HEK293 (cell line): ENCODE measurements at regions not wholly inside any gene's neighbourhood (a gene's known extent, or its start where the extent isn't known, plus 50 kb on each side); places are given as distances from the start of the nearest gene placed in this dataset.

Experiments used
- CTCF ChIA-PET: fragments of 350-600 bp; formaldehyde crosslinking; extraction: SDS; loops from one replicate; lab custom pipeline; 2021; ENCODE audit warnings: antibody characterized with exemption; lab: Yijun Ruan, JAX
- POLR2A ChIA-PET: fragments of 300-600 bp; formaldehyde crosslinking; extraction: SDS; loops from one replicate; lab custom pipeline; 2020; ENCODE audit warnings: antibody characterized with exemption, inconsistent platforms; lab: Yijun Ruan, JAX
- H3K27ac ChIP-seq: fragments of 200-500 bp; sonication (Bioruptor generic); 2 replicates; pipeline ENCODE4 v1.5.1; 2014; ENCODE audit warnings: low read depth, low read length, control low read depth, inconsistent platforms; ENCODE audit errors: extremely low read depth
- H3K36me3 ChIP-seq, 2 experiments: fragments of 200-500 bp in 1 of 2; sonication (Bioruptor generic) in 1 of 2; 1 replicate in 1 of 2; 2 replicates in 1 of 2; pipeline ENCODE4 v1.5.1; 2014 to 2017; ENCODE audit warnings: inconsistent platforms in 2 of 2, low read length in 2 of 2; ENCODE audit not compliant: control insufficient read depth in 2 of 2, insufficient read depth in 1 of 2
- H3K4me1 ChIP-seq: fragments of 200-500 bp; sonication (Bioruptor generic); 2 replicates; pipeline ENCODE4 v1.5.1; 2014; ENCODE audit warnings: mild to moderate bottlenecking, low read length, inconsistent platforms; ENCODE audit not compliant: control insufficient read depth, insufficient read depth
- H3K4me3 ChIP-seq: 2 replicates; pipeline ENCODE4 v1.5.1; 2011; ENCODE audit warnings: low read depth, mild to moderate bottlenecking, control low read depth, low read length, moderate library complexity
- H3K9me3 ChIP-seq: fragments of 200-500 bp; sonication (Bioruptor generic); 2 replicates; pipeline ENCODE4 v1.5.1; 2014; ENCODE audit warnings: low read depth, low read length, inconsistent platforms; ENCODE audit not compliant: control insufficient read depth, insufficient read depth
- HOXA7 ChIP-seq: sonication (generic); formaldehyde crosslinking; IDR thresholded peaks from 2 replicates; pipeline ENCODE4 v1.8.1; 2022; ENCODE audit warnings: missing genetic modification reagents, borderline replicate concordance
- HOXC10 ChIP-seq: sonication (generic); formaldehyde crosslinking; IDR thresholded peaks from 2 replicates; pipeline ENCODE4 v1.8.1; 2023; ENCODE audit warnings: mild to moderate bottlenecking, missing genetic modification reagents
- KLF10 ChIP-seq: fragments of 450-650 bp; IDR thresholded peaks from 2 replicates; pipeline ENCODE4 v1.5.1; 2018; ENCODE audit warnings: missing biosample characterization, mild to moderate bottlenecking, missing genetic modification characterization
- KLF8 ChIP-seq: fragments of 450-650 bp; formaldehyde crosslinking; IDR thresholded peaks from 2 replicates; pipeline ENCODE4 v1.5.1; 2016; ENCODE audit warnings: missing biosample characterization, missing genetic modification characterization
- SP2 ChIP-seq: fragments of 450-650 bp; formaldehyde crosslinking; IDR thresholded peaks from 2 replicates; pipeline ENCODE4 v1.5.1; 2016; ENCODE audit warnings: missing biosample characterization, missing genetic modification characterization
- ZNF132 ChIP-seq: fragments of 450-650 bp; formaldehyde crosslinking; IDR thresholded peaks from 2 replicates; pipeline ENCODE4 v1.5.1; 2017; ENCODE audit warnings: missing biosample characterization, missing genetic modification characterization, borderline replicate concordance
- ZNF155 ChIP-seq: fragments of 450-650 bp; formaldehyde crosslinking; IDR thresholded peaks from 2 replicates; pipeline ENCODE4 v1.5.1; 2016; ENCODE audit warnings: missing biosample characterization, missing genetic modification characterization
- ZNF221 ChIP-seq: fragments of 450-650 bp; formaldehyde crosslinking; IDR thresholded peaks from 2 replicates; pipeline ENCODE4 v1.5.1; 2017; ENCODE audit warnings: missing biosample characterization, missing genetic modification characterization, borderline replicate concordance
- ZNF366 ChIP-seq: fragments of 450-650 bp; formaldehyde crosslinking; conservative IDR thresholded peaks from 2 replicates; pipeline ENCODE4 v1.5.1; 2016; ENCODE audit warnings: missing biosample characterization, missing genetic modification characterization
- ZNF394 ChIP-seq: fragments of 450-650 bp; formaldehyde crosslinking; IDR thresholded peaks from 2 replicates; pipeline ENCODE4 v1.5.1; 2016; ENCODE audit warnings: missing biosample characterization, missing genetic modification characterization, mild to moderate bottlenecking, moderate library complexity, borderline replicate concordance
- ZNF521 ChIP-seq: fragments of 450-650 bp; formaldehyde crosslinking; IDR thresholded peaks from 2 replicates; pipeline ENCODE4 v1.5.1; 2017; ENCODE audit warnings: missing biosample characterization, mild to moderate bottlenecking, missing genetic modification characterization
- ZNF530 ChIP-seq: fragments of 450-650 bp; formaldehyde crosslinking; IDR thresholded peaks from 2 replicates; pipeline ENCODE4 v1.5.1; 2016; ENCODE audit warnings: low read depth, missing biosample characterization, missing genetic modification characterization
- ZNF624 ChIP-seq: fragments of 450-650 bp; formaldehyde crosslinking; IDR thresholded peaks from 2 replicates; pipeline ENCODE4 v1.5.1; 2017; ENCODE audit warnings: missing biosample characterization, missing genetic modification characterization
- ZNF660 ChIP-seq: fragments of 450-650 bp; IDR thresholded peaks from 2 replicates; pipeline ENCODE4 v1.5.1; 2018; ENCODE audit warnings: missing biosample characterization, mild to moderate bottlenecking, missing genetic modification characterization
- ZNF792 ChIP-seq: fragments of 450-650 bp; formaldehyde crosslinking; IDR thresholded peaks from 2 replicates; pipeline ENCODE4 v1.5.1; 2016; ENCODE audit warnings: missing biosample characterization, missing genetic modification characterization
- ZSCAN30 ChIP-seq: fragments of 450-650 bp; IDR thresholded peaks from 2 replicates; pipeline ENCODE4 v1.5.1; 2018; ENCODE audit warnings: missing biosample characterization, mild to moderate bottlenecking, missing genetic modification characterization, moderate library complexity
- TF ChIP-seq, protein P1 (sequence below): fragments of 450-650 bp; formaldehyde crosslinking; IDR thresholded peaks from 2 replicates; pipeline ENCODE4 v1.5.0; 2017; ENCODE audit warnings: missing biosample characterization, missing genetic modification characterization, borderline replicate concordance
- TF ChIP-seq, protein P2 (sequence below): fragments of 450-650 bp; formaldehyde crosslinking; IDR thresholded peaks from 2 replicates; pipeline ENCODE4 v1.5.1; 2016; ENCODE audit warnings: missing biosample characterization, missing genetic modification characterization, borderline replicate concordance
- TF ChIP-seq, protein P3 (sequence below): fragments of 450-650 bp; formaldehyde crosslinking; IDR thresholded peaks from 2 replicates; pipeline ENCODE4 v1.5.1; 2016; ENCODE audit warnings: missing biosample characterization, missing genetic modification characterization
- TF ChIP-seq, protein P4 (sequence below): fragments of 450-650 bp; formaldehyde crosslinking; IDR thresholded peaks from 2 replicates; pipeline ENCODE4 v1.5.1; 2017; ENCODE audit warnings: missing biosample characterization, missing genetic modification characterization
- TF ChIP-seq, protein P5 (sequence below): fragments of 450-650 bp; formaldehyde crosslinking; IDR thresholded peaks from 2 replicates; pipeline ENCODE4 v1.5.1; 2016; ENCODE audit warnings: missing biosample characterization, missing genetic modification characterization

DNA sequence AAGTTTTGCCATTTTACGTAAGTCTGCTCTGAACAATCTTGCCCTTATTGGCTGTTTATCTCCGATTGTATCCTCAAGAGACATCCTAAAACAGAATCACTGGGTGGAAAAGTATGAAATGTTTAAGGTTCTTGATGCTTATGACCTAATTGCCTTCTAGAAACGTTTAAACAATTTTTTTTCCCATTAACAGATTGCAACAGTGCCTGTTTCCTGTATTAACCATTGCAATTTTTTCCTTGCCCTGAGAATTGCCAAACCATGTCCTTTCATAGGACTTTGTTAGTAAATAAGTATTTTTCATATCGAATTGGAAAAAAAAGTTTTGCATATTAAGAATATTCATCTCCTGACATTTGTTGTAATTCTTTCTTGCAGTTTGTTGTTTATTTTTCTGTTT lies 639.8 kb downstream of the INHBA start (continued):
- TF ChIP-seq, protein P1, sequence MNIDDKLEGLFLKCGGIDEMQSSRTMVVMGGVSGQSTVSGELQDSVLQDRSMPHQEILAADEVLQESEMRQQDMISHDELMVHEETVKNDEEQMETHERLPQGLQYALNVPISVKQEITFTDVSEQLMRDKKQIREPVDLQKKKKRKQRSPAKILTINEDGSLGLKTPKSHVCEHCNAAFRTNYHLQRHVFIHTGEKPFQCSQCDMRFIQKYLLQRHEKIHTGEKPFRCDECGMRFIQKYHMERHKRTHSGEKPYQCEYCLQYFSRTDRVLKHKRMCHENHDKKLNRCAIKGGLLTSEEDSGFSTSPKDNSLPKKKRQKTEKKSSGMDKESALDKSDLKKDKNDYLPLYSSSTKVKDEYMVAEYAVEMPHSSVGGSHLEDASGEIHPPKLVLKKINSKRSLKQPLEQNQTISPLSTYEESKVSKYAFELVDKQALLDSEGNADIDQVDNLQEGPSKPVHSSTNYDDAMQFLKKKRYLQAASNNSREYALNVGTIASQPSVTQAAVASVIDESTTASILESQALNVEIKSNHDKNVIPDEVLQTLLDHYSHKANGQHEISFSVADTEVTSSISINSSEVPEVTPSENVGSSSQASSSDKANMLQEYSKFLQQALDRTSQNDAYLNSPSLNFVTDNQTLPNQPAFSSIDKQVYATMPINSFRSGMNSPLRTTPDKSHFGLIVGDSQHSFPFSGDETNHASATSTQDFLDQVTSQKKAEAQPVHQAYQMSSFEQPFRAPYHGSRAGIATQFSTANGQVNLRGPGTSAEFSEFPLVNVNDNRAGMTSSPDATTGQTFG (tag by site-specific recombination): no peak
- TF ChIP-seq SP2 (tag by site-specific recombination) (no peak), ZNF660 (no peak), ZNF394 (tag by site-specific recombination) (no peak), HOXA7 (no peak), KLF10 (tag by site-specific recombination) (no peak)
- TF ChIP-seq, protein P2, sequence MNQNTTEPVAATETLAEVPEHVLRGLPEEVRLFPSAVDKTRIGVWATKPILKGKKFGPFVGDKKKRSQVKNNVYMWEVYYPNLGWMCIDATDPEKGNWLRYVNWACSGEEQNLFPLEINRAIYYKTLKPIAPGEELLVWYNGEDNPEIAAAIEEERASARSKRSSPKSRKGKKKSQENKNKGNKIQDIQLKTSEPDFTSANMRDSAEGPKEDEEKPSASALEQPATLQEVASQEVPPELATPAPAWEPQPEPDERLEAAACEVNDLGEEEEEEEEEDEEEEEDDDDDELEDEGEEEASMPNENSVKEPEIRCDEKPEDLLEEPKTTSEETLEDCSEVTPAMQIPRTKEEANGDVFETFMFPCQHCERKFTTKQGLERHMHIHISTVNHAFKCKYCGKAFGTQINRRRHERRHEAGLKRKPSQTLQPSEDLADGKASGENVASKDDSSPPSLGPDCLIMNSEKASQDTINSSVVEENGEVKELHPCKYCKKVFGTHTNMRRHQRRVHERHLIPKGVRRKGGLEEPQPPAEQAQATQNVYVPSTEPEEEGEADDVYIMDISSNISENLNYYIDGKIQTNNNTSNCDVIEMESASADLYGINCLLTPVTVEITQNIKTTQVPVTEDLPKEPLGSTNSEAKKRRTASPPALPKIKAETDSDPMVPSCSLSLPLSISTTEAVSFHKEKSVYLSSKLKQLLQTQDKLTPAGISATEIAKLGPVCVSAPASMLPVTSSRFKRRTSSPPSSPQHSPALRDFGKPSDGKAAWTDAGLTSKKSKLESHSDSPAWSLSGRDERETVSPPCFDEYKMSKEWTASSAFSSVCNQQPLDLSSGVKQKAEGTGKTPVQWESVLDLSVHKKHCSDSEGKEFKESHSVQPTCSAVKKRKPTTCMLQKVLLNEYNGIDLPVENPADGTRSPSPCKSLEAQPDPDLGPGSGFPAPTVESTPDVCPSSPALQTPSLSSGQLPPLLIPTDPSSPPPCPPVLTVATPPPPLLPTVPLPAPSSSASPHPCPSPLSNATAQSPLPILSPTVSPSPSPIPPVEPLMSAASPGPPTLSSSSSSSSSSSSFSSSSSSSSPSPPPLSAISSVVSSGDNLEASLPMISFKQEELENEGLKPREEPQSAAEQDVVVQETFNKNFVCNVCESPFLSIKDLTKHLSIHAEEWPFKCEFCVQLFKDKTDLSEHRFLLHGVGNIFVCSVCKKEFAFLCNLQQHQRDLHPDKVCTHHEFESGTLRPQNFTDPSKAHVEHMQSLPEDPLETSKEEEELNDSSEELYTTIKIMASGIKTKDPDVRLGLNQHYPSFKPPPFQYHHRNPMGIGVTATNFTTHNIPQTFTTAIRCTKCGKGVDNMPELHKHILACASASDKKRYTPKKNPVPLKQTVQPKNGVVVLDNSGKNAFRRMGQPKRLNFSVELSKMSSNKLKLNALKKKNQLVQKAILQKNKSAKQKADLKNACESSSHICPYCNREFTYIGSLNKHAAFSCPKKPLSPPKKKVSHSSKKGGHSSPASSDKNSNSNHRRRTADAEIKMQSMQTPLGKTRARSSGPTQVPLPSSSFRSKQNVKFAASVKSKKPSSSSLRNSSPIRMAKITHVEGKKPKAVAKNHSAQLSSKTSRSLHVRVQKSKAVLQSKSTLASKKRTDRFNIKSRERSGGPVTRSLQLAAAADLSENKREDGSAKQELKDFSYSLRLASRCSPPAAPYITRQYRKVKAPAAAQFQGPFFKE: no peak

DNA sequence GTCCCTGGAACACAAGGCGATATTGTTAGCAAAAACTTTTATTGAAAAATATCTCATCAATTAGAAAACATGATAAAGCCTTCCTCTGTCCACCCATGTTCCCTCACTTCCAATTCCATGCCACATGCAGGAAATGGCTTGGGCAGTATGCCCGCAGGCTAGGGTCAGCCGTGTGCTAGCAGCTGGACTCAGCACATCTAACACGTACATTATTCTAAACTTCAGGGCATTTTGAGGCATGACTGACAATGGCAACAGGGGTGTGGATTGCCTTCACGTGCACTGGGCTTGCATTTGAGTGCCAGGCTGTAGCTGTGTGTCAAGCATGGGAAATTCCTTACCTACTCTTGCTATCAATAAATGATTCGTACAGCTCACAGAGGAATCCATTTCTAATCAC lies 642.1 kb downstream of the INHBA start:
- no peaks in the 10 kb centered on the region for H3K9me3 ChIP-seq
- CTCF ChIA-PET: no interaction called here
- H3K4me1 ChIP-seq: no peaks in the 10 kb centered on the region
- no peaks in the 10 kb centered on the region for H3K36me3 ChIP-seq
- H3K4me3 ChIP-seq: no peak overlapping the region
- TF ChIP-seq, protein P3, sequence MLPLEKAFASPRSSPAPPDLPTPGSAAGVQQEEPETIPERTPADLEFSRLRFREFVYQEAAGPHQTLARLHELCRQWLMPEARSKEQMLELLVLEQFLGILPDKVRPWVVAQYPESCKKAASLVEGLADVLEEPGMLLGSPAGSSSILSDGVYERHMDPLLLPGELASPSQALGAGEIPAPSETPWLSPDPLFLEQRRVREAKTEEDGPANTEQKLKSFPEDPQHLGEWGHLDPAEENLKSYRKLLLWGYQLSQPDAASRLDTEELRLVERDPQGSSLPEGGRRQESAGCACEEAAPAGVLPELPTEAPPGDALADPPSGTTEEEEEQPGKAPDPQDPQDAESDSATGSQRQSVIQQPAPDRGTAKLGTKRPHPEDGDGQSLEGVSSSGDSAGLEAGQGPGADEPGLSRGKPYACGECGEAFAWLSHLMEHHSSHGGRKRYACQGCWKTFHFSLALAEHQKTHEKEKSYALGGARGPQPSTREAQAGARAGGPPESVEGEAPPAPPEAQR (tag by site-specific recombination): no peak
- POLR2A ChIA-PET: no interaction called here
- no peak overlapping the region for H3K27ac ChIP-seq

DNA sequence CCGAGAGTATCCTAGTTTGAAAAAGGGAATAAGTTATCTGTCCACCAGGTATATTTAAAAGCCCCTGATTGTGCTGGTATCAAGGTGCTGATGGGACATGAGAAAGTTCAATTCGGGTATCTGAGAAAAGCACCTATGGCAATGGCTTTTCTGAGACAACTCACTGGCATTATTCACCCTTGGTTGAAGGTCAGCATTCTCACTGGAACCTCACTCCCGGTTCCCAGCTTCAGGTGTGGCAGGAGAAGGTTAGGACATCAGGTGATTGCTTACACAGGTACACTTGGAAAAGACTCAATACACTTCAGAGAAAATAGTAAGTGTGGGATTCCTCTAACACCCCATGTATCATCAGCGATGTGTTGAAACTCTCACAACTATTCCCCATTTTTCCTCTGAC lies 643.1 kb downstream of the INHBA start:
- Histone ChIP-seq H3K27ac (no peak overlapping the region), H3K4me1 (no peaks in the 10 kb centered on the region), H3K9me3 (no peaks in the 10 kb centered on the region), H3K4me3 (no peak overlapping the region), H3K36me3 (no peaks in the 10 kb centered on the region)
- CTCF ChIA-PET: no interaction called here
- POLR2A ChIA-PET: no interaction called here
- TF ChIP-seq, protein P4, sequence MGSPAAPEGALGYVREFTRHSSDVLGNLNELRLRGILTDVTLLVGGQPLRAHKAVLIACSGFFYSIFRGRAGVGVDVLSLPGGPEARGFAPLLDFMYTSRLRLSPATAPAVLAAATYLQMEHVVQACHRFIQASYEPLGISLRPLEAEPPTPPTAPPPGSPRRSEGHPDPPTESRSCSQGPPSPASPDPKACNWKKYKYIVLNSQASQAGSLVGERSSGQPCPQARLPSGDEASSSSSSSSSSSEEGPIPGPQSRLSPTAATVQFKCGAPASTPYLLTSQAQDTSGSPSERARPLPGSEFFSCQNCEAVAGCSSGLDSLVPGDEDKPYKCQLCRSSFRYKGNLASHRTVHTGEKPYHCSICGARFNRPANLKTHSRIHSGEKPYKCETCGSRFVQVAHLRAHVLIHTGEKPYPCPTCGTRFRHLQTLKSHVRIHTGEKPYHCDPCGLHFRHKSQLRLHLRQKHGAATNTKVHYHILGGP (tag by site-specific recombination): no peak
- TF ChIP-seq ZNF792 (tag by site-specific recombination) (no peak), ZNF132 (tag by site-specific recombination) (no peak), ZNF366 (tag by site-specific recombination) (no peak), ZNF530 (tag by site-specific recombination) (no peak), ZNF221 (no peak), ZNF521 (no peak), HOXC10 (CRISPR knock-in tag) (no peak), KLF8 (no peak), ZSCAN30 (tag by site-specific recombination) (no peak), ZNF155 (tag by site-specific recombination) (no peak), ZNF624 (tag by site-specific recombination) (no peak)
- TF ChIP-seq, protein P5, sequence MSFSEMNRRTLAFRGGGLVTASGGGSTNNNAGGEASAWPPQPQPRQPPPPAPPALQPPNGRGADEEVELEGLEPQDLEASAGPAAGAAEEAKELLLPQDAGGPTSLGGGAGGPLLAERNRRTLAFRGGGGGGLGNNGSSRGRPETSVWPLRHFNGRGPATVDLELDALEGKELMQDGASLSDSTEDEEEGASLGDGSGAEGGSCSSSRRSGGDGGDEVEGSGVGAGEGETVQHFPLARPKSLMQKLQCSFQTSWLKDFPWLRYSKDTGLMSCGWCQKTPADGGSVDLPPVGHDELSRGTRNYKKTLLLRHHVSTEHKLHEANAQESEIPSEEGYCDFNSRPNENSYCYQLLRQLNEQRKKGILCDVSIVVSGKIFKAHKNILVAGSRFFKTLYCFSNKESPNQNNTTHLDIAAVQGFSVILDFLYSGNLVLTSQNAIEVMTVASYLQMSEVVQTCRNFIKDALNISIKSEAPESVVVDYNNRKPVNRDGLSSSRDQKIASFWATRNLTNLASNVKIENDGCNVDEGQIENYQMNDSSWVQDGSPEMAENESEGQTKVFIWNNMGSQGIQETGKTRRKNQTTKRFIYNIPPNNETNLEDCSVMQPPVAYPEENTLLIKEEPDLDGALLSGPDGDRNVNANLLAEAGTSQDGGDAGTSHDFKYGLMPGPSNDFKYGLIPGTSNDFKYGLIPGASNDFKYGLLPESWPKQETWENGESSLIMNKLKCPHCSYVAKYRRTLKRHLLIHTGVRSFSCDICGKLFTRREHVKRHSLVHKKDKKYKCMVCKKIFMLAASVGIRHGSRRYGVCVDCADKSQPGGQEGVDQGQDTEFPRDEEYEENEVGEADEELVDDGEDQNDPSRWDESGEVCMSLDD: no peak
